Hepatocyte (in vitro differentiated cells): ENCODE measurements at regions not wholly inside any gene's neighbourhood (a gene's known extent, or its start where the extent isn't known, plus 50 kb on each side); places are given as distances from the start of the nearest gene placed in this dataset.

Source experiments
- DNase-seq: peaks from one replicate; pipeline ENCODE4 v3.0.0-alpha.2; 2016; ENCODE audit warnings: low spot score
- H2AFZ ChIP-seq: fragments of 200-600 bp; sonication (generic); 2 replicates; pipeline ENCODE4 v1.6.0; 2016; ENCODE audit warnings: antibody characterized with exemption, mild to moderate bottlenecking
- H3K27ac ChIP-seq: fragments of 200-600 bp; sonication (generic); 2 replicates; pipeline ENCODE4 v1.5.1; 2016; ENCODE audit warnings: mild to moderate bottlenecking
- H3K27me3 ChIP-seq: fragments of 200-600 bp; sonication (generic); 2 replicates; pipeline ENCODE4 v1.6.1; 2016
- H3K36me3 ChIP-seq: fragments of 200-600 bp; sonication (generic); replicated peaks from 2 replicates; pipeline ENCODE4 v1.5.1; 2016; ENCODE audit warnings: low read depth; ENCODE audit not compliant: insufficient read depth
- H3K4me1 ChIP-seq: fragments of 200-600 bp; sonication (generic); 2 replicates; pipeline ENCODE4 v1.5.1; 2016; ENCODE audit warnings: mild to moderate bottlenecking, moderate library complexity; ENCODE audit not compliant: insufficient read depth
- H3K4me2 ChIP-seq: fragments of 200-600 bp; sonication (generic); 2 replicates; pipeline ENCODE4 v1.6.0; 2016
- H3K4me3 ChIP-seq: fragments of 200-600 bp; sonication (generic); 2 replicates; pipeline ENCODE4 v1.5.1; 2016; ENCODE audit warnings: mild to moderate bottlenecking
- H3K79me2 ChIP-seq: fragments of 200-600 bp; sonication (generic); 2 replicates; pipeline ENCODE4 v1.6.0; 2017; ENCODE audit warnings: mild to moderate bottlenecking
- H3K9me2 ChIP-seq: fragments of 200-600 bp; sonication (generic); replicated peaks from 2 replicates; pipeline ENCODE4 v1.6.0; 2017; ENCODE audit warnings: mild to moderate bottlenecking; ENCODE audit not compliant: insufficient read depth
- H3K9me3 ChIP-seq: fragments of 200-600 bp; sonication (generic); 2 replicates; pipeline ENCODE4 v1.5.1; 2016; ENCODE audit warnings: low read depth, mild to moderate bottlenecking
- H4K20me1 ChIP-seq: fragments of 200-600 bp; sonication (generic); 2 replicates; pipeline ENCODE4 v1.6.0; 2016; ENCODE audit warnings: mild to moderate bottlenecking; ENCODE audit not compliant: insufficient read depth, poor library complexity, severe bottlenecking
- EZH2 ChIP-seq: fragments of 200-600 bp; sonication (generic); IDR thresholded peaks from 2 replicates; pipeline ENCODE4 v1.6.1; 2016; ENCODE audit warnings: antibody characterized with exemption, mild to moderate bottlenecking, borderline replicate concordance
- EZH2phosphoT487 ChIP-seq: fragments of 200-600 bp; sonication (generic); IDR thresholded peaks from one replicate; pipeline ENCODE4 v1.6.1; 2018; ENCODE audit warnings: antibody characterized with exemption, mild to moderate bottlenecking, low read depth, moderate library complexity; ENCODE audit not compliant: unreplicated experiment, severe bottlenecking
- WGBS: methylation state at CpG from one replicate; pipeline ENCODE4 v1.1.6; 2016; ENCODE audit warnings: low lambda C conversion rate; ENCODE audit errors: missing lambda C conversion rate; 5-methylcytosine and 5-hydroxymethylcytosine counted together
- TF ChIP-seq, protein P1 (sequence below): fragments of 200-600 bp; sonication (generic); IDR thresholded peaks from 2 replicates; pipeline ENCODE4 v1.5.1; 2016; ENCODE audit warnings: antibody characterized with exemption, mild to moderate bottlenecking; ENCODE audit not compliant: poor library complexity

GRCh38 chr15:69848551-69849231 lies 249.0 kb downstream of the TLE3 start:
- Histone ChIP-seq H3K4me1 (peaks cover 8% of the 10 kb centered on the region), H2AFZ (no peak overlapping the region), H3K79me2 (no peaks in the 10 kb centered on the region), H3K9me3 (no peaks in the 10 kb centered on the region), H3K4me2 (no peak overlapping the region), H3K27ac (no peak overlapping the region), H3K27me3 (no peaks in the 10 kb centered on the region), H4K20me1 (no peaks in the 10 kb centered on the region), H3K9me2 (no peaks in the 10 kb centered on the region), H3K36me3 (no peaks in the 10 kb centered on the region), H3K4me3 (no peak overlapping the region)
- 55% methylated on average over 4 of the region's 4 CpGs for WGBS
- TF ChIP-seq EZH2 (no peak), EZH2phosphoT487 (no peak)
- TF ChIP-seq, protein P1, sequence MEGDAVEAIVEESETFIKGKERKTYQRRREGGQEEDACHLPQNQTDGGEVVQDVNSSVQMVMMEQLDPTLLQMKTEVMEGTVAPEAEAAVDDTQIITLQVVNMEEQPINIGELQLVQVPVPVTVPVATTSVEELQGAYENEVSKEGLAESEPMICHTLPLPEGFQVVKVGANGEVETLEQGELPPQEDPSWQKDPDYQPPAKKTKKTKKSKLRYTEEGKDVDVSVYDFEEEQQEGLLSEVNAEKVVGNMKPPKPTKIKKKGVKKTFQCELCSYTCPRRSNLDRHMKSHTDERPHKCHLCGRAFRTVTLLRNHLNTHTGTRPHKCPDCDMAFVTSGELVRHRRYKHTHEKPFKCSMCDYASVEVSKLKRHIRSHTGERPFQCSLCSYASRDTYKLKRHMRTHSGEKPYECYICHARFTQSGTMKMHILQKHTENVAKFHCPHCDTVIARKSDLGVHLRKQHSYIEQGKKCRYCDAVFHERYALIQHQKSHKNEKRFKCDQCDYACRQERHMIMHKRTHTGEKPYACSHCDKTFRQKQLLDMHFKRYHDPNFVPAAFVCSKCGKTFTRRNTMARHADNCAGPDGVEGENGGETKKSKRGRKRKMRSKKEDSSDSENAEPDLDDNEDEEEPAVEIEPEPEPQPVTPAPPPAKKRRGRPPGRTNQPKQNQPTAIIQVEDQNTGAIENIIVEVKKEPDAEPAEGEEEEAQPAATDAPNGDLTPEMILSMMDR: no peak
- no peak for DNase-seq

DNA sequence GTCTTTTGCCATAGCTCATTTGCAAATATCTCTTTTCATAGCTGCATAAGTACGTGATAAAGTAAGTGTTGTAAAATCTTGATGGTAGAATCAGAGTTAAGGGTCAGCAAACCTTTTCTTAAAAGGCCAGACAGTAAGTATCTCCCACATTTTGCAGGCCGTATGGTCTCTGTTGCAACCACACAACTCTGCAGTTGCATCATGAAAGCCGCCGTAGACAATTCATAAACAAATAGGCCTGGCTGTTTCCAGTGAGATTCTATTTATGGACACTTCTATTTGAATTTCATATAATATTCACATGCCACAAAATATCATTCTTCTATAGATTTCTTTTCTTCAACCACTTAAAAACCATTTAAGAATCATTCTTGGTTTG lies 248.5 kb downstream of the TLE3 start:
- 86% methylated on average over 4 of the region's 4 CpGs for WGBS
- Histone ChIP-seq H3K4me2 (no peak overlapping the region), H3K4me3 (no peak overlapping the region), H3K4me1 (peaks cover 10% of the 10 kb centered on the region), H3K27me3 (no peaks in the 10 kb centered on the region), H3K9me3 (no peaks in the 10 kb centered on the region), H3K27ac (no peak overlapping the region), H3K36me3 (no peaks in the 10 kb centered on the region), H4K20me1 (no peaks in the 10 kb centered on the region), H3K9me2 (no peaks in the 10 kb centered on the region), H3K79me2 (no peaks in the 10 kb centered on the region), H2AFZ (no peak overlapping the region)
- DNase-seq: no peak
- TF ChIP-seq EZH2phosphoT487: no peak

- H3K27ac ChIP-seq: peak overlapping the region; percentile 59
- H3K36me3 ChIP-seq: no peaks in the 10 kb centered on the region
- no peak overlapping the region for H3K4me2 ChIP-seq
- TF ChIP-seq EZH2phosphoT487 (no peak), EZH2 (no peak)
- TF ChIP-seq, protein P1: no peak
- H3K4me3 ChIP-seq: no peak overlapping the region
- H3K9me3 ChIP-seq: no peaks in the 10 kb centered on the region
- H3K9me2 ChIP-seq: no peaks in the 10 kb centered on the region
- 77% methylated on average over 3 of the region's 3 CpGs for WGBS
- no peak for DNase-seq
- H3K79me2 ChIP-seq: no peaks in the 10 kb centered on the region
- no peaks in the 10 kb centered on the region for H4K20me1 ChIP-seq
- H3K4me1 ChIP-seq: peaks cover 26% of the 10 kb centered on the region
- no peak overlapping the region for H2AFZ ChIP-seq
- H3K27me3 ChIP-seq: no peaks in the 10 kb centered on the region
Observed at GRCh38 chr15:69852482-69852881, 245.2 kb downstream of the TLE3 start.

GRCh38 chr15:69852916-69853315 lies 244.8 kb downstream of the TLE3 start:
- H3K4me2 ChIP-seq: no peak overlapping the region
- H3K9me3 ChIP-seq: no peaks in the 10 kb centered on the region
- no peak for DNase-seq

More at GRCh38 chr15:69852916-69853315, 244.8 kb downstream of the TLE3 start:
- H2AFZ ChIP-seq: no peak overlapping the region
- no peaks in the 10 kb centered on the region for H3K79me2 ChIP-seq
- H3K27ac ChIP-seq: peak overlapping the region; percentile 59
- H3K4me1 ChIP-seq: peaks cover 26% of the 10 kb centered on the region
- no peaks in the 10 kb centered on the region for H3K9me2 ChIP-seq
- no peak for TF ChIP-seq EZH2
- TF ChIP-seq, protein P1: no peak
- no peak overlapping the region for H3K4me3 ChIP-seq
- no peaks in the 10 kb centered on the region for H3K27me3 ChIP-seq
- no peaks in the 10 kb centered on the region for H3K36me3 ChIP-seq
- H4K20me1 ChIP-seq: no peaks in the 10 kb centered on the region
- 94% methylated on average over 4 of the region's 4 CpGs for WGBS
